ENCODE measurements at regions not wholly inside any gene's neighbourhood (a gene's known extent, or its start where the extent isn't known, plus 50 kb on each side); places are given as distances from the start of the nearest gene placed in this dataset.
"Not testable (repeated sequence)": the region's sequence is repeated elsewhere in the genome, so short reads cannot be mapped to it uniquely, and the experiment has no call there.

- no peak for DNase-seq
These were observed 554.6 kb upstream of the ANO3 start for GRCh38 chr11:25777343-25777742.

- DNase-seq = no peak
These were observed 552.9 kb upstream of the ANO3 start for GRCh38 chr11:25779033-25779432.

- DNase-seq = no peak
These were observed 544.5 kb upstream of the ANO3 start for GRCh38 chr11:25787416-25787815.

- DNase-seq = no peak
These were observed 541.5 kb upstream of the ANO3 start for GRCh38 chr11:25790396-25790795.

- no peak for DNase-seq
These were observed 538.3 kb upstream of the ANO3 start for GRCh38 chr11:25793637-25794036.

- no peak for DNase-seq
These were observed 537.1 kb upstream of the ANO3 start for GRCh38 chr11:25794804-25795203.

GRCh38 chr11:25816411-25816810, 515.5 kb upstream of the ANO3 start:
- no peak for DNase-seq

- DNase-seq = no peak
These were observed 507.2 kb upstream of the ANO3 start for GRCh38 chr11:25824688-25825087.

- DNase-seq = not testable (repeated sequence)
These were observed 500.4 kb upstream of the ANO3 start for GRCh38 chr11:25831485-25831884.

- DNase-seq = no peak
These were observed 492.9 kb upstream of the ANO3 start for GRCh38 chr11:25838918-25839625.

GRCh38 chr11:25844811-25845210, 487.1 kb upstream of the ANO3 start:
- no peak for DNase-seq

GRCh38 chr11:25855916-25856315, 476.0 kb upstream of the ANO3 start:
- DNase-seq = no peak

- no peak for DNase-seq
These were observed 472.2 kb upstream of the ANO3 start for GRCh38 chr11:25859776-25860175.

GRCh38 chr11:25860677-25861450, 471.1 kb upstream of the ANO3 start:
- DNase-seq = no peak

- DNase-seq = no peak
These were observed 469.8 kb upstream of the ANO3 start for GRCh38 chr11:25862159-25862558.

GRCh38 chr11:25863986-25864385, 467.9 kb upstream of the ANO3 start:
- DNase-seq = no peak

GRCh38 chr11:25876456-25876965, 455.4 kb upstream of the ANO3 start:
- no peak for DNase-seq

- no peak for DNase-seq
These were observed 445.9 kb upstream of the ANO3 start for GRCh38 chr11:25886036-25886435.

- no peak for DNase-seq
These were observed 441.2 kb upstream of the ANO3 start for GRCh38 chr11:25890626-25891260.

- DNase-seq = no peak
These were observed 440.0 kb upstream of the ANO3 start for GRCh38 chr11:25891960-25892359.

- DNase-seq = no peak
These were observed 432.2 kb upstream of the ANO3 start for GRCh38 chr11:25899617-25900160.

GRCh38 chr11:25900814-25901213, 431.1 kb upstream of the ANO3 start:
- DNase-seq = no peak

- DNase-seq = no peak
These were observed 430.5 kb upstream of the ANO3 start for GRCh38 chr11:25901415-25901814.

GRCh38 chr11:25902476-25902875, 429.5 kb upstream of the ANO3 start:
- no peak for DNase-seq
